ENCODE measurements at regions not wholly inside any gene's neighbourhood (a gene's known extent, or its start where the extent isn't known, plus 50 kb on each side); places are given as distances from the start of the nearest gene placed in this dataset.

GRCh38 chr14:53858345-53858684, 98.3 kb downstream of the BMP4 start:
- no peaks in the 10 kb centered on the region for H3K9me3 ChIP-seq
- no peak for TF ChIP-seq CTCF (IDR thresholded peaks at IDR 0.05)
- ATAC-seq = no peak
- no peaks in the 10 kb centered on the region for H3K4me1 ChIP-seq
- H3K4me3 ChIP-seq = no peak overlapping the region
- no peaks in the 10 kb centered on the region for H3K27me3 ChIP-seq (ENCODE audit: low read depth)
- H3K36me3 ChIP-seq = no peaks in the 10 kb centered on the region
- DNase-seq = no peak
- no peak overlapping the region for H3K27ac ChIP-seq
- intact Hi-C loops (cut with DNase I) = no loop called here

DNA sequence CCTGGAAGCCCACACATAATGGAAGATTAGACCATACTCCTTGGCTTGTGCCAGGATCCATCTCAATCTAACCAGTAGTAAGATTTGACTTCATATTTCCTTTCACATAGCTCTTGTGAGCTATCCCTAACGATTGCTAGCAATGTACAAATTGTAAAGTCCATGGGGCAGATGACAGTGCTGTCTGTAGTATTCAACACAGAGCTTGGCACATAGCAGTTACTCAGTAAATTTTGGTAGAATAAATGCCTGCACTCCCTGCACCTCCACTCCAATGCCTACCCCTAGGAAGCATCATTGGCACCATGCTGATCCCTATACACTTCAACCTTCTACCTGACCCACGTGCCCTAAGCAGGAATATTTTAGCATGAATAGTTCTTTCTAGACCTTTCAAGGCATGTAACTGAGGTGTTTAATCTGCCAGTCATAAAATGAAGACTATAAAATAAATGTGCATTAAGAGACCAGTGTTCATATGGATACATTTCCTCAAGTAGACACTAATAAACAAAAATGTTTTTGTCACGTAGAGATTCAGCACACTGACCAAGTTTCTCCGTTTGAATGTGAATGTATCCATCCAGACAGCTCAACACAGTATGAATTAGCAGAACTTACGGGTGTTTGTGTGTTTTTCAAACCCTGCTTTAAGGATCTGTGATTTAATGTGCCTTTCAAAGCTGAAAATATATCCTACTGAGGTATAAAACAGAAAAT, 98.8 kb downstream of the BMP4 start:
- no peaks in the 10 kb centered on the region for H3K27me3 ChIP-seq (ENCODE audit: low read depth)
- TF ChIP-seq CTCF (IDR thresholded peaks at IDR 0.05) = no peak
- DNase-seq = no peak
- H3K27ac ChIP-seq = no peak overlapping the region
- intact Hi-C loops (cut with DNase I) = no loop called here
- H3K4me3 ChIP-seq = no peak overlapping the region
- ATAC-seq = no peak
- no peaks in the 10 kb centered on the region for H3K36me3 ChIP-seq
- no peaks in the 10 kb centered on the region for H3K4me1 ChIP-seq
- H3K9me3 ChIP-seq = no peaks in the 10 kb centered on the region

DNA sequence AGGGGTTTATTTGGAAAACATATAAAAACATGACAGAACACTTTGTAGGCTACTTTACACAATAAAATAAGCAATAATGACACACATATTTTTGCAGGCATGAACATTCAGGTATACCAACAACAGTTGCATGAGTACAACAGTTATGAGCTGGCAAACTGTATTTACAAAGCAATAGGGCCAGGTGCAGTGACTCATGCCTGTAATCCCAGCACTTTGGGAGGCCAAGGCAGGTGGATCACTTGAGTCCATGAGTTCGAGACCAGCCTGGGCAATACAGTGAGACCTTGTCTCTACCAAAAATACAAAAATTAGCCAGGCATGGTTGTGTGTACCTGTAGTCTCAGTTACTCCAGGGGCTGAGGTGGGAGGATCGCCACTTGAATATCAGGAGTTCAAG, 101.1 kb downstream of the BMP4 start:
- no peak overlapping the region for H3K4me3 ChIP-seq
- no peaks in the 10 kb centered on the region for H3K27me3 ChIP-seq (ENCODE audit: low read depth)
- no peak for TF ChIP-seq CTCF (IDR thresholded peaks at IDR 0.05)
- H3K27ac ChIP-seq = no peak overlapping the region
- intact Hi-C loops (cut with DNase I) = no loop called here
- no peaks in the 10 kb centered on the region for H3K9me3 ChIP-seq
- no peak for DNase-seq
- H3K36me3 ChIP-seq = no peaks in the 10 kb centered on the region
- H3K4me1 ChIP-seq = no peaks in the 10 kb centered on the region
- no peak for ATAC-seq

DNA sequence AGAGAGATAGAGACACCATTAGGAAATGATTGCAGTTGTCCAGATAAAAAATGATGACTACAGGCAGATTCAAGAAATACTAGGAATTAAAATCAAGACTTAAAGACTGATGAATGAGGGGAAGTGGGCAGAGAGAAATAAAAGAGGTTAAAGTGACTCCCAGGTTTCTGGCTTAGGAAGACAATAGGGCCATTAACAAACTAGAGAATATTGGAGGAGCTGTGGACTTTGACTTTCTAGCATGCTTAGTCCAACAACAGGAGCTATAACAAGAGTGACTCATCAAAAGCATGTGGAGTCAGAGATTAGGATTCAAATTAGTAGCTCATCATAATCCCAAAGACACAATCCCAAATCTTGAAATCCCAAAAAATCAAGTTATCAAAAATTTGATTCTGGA, 101.5 kb downstream of the BMP4 start:
- intact Hi-C loops (cut with DNase I) = no loop called here
- no peaks in the 10 kb centered on the region for H3K4me1 ChIP-seq
- no peak overlapping the region for H3K27ac ChIP-seq
- H3K36me3 ChIP-seq = no peaks in the 10 kb centered on the region
- H3K27me3 ChIP-seq (ENCODE audit: low read depth) = no peaks in the 10 kb centered on the region
- ATAC-seq (no peak), DNase-seq (no peak)
- no peak for TF ChIP-seq CTCF (IDR thresholded peaks at IDR 0.05)
- H3K4me3 ChIP-seq = no peak overlapping the region
- no peaks in the 10 kb centered on the region for H3K9me3 ChIP-seq

DNA sequence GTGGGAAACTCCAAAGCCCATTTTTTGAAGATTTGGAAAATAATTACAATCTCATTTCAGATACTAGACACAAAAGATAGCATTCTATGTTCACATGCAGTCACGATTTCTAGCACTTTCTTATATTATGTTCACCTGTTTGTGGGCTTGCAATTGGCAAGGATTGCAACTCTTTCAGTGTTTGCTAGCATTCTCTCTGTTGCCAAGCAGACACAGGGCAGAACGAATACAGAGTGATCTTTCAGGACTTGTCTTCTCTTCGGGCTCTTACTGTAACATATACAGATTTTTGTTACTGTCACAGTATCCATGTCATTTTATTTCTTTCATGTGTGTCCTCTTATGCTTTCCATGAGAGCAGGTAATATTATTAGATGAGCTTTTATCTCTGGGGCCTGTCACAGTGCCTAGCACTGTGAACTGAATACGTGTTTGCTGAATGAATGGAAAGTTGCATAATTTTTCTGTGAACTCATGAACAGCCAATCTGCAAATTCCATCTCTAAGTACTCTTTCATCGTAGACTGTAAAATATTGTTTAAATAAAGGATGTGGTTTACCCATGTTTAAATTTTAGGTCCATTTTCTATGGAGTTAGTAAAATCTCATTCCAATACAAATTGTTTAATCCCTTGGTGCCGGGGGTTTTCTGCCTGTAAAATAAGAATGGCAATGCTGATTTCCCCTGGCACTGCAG, 105.1 kb downstream of the BMP4 start:
- intact Hi-C loops (cut with DNase I) = no loop called here
- ATAC-seq (peak in 1 of 2 donors; percentile 29), DNase-seq (no peak)
- no peak for TF ChIP-seq CTCF (IDR thresholded peaks at IDR 0.05)
- H3K9me3 ChIP-seq = no peaks in the 10 kb centered on the region
- H3K27me3 ChIP-seq (ENCODE audit: low read depth) = no peaks in the 10 kb centered on the region
- H3K36me3 ChIP-seq = no peaks in the 10 kb centered on the region
- no peak overlapping the region for H3K27ac ChIP-seq
- no peak overlapping the region for H3K4me3 ChIP-seq
- H3K4me1 ChIP-seq = no peaks in the 10 kb centered on the region
